PC-3 (cell line): ENCODE measurements at regions not wholly inside any gene's neighbourhood (a gene's known extent, or its start where the extent isn't known, plus 50 kb on each side); places are given as distances from the start of the nearest gene placed in this dataset.

Source experiments
- CTCF ChIP-seq: fragments of 300-600 bp; sonication (generic); conservative IDR thresholded peaks from 2 replicates; pipeline ENCODE4 v1.5.1; 2017; ENCODE audit warnings: antibody characterized with exemption, low read depth, mild to moderate bottlenecking, low read length
- EZH2 ChIP-seq: fragments of 300-600 bp; sonication (generic); IDR thresholded peaks from one replicate; pipeline ENCODE4 v1.6.1; 2017; ENCODE audit warnings: antibody characterized with exemption, mild to moderate bottlenecking, low read length; ENCODE audit not compliant: unreplicated experiment
- EZH2phosphoT487 ChIP-seq: fragments of 300-600 bp; sonication (generic); IDR thresholded peaks from 2 replicates; pipeline ENCODE4 v1.6.1; 2018; ENCODE audit warnings: mild to moderate bottlenecking, antibody characterized with exemption, low read length, borderline replicate concordance

- TF ChIP-seq EZH2 (no peak), CTCF (no peak), EZH2phosphoT487 (no peak)
These were observed 55.9 kb upstream of the UNC5B start for GRCh38 chr10:71156436-71156835.
